Stimulated activated naive CD8-positive, alpha-beta T cell treated with anti-CD3 and anti-CD28 coated beads, Interleukin-15, Interleukin-2, amounts not matched to agents 100 U/mL and 50 U/mL, for 24 hours (primary cell): ENCODE measurements at regions not wholly inside any gene's neighbourhood (a gene's known extent, or its start where the extent isn't known, plus 50 kb on each side); places are given as distances from the start of the nearest gene placed in this dataset.
A peak's percentile ranks its signal among the peaks of the same experiment; 100 is the strongest.
"Not testable (repeated sequence)": the region's sequence is repeated elsewhere in the genome, so short reads cannot be mapped to it uniquely, and the experiment has no call there.

ENCODE experiments used
- ATAC-seq: fragments of 150-1000 bp; cut with Tn5 transposase; one replicate; pipeline ENCODE4 v1.10.0; 2021
- DNase-seq: peaks from one replicate; pipeline ENCODE4 v3.0.0; 2021

GRCh38 chr17:12195418-12195817, 174.7 kb downstream of the MAP2K4 start:
- DNase-seq = no peak
- ATAC-seq = no peak

DNA sequence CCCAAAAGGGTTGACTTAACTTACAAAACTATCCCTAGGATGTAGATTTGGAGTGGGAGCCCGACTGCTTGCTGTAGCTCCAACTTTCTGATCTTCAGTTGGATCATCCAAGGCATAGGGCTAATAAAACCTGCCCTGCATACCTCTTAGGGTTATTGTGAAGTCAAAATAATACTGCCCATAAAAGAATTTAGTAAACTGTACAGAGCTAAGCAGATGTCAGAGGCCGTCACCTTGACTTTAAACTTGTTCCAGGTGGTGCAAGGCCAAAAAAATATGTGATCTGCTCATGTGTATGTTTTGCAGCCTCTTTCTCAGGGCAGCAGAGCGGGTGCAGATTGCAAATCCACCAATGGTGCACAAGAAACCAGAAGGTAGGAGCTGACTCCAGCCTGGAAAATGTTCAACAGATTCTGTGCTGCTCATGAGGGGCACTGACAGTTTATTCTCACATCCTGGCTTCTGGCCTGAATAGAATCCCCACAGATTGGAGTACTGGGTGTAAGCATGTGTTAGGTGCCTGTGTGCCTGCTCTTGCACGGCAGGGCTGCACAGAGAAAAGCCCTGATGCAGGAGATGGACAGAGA, 180.7 kb downstream of the MAP2K4 start:
- no peak for ATAC-seq

GRCh38 chr17:12209632-12210191, 189.0 kb downstream of the MAP2K4 start:
- ATAC-seq = no peak
- no peak for DNase-seq

More for the DNA sequence above, 180.7 kb downstream of the MAP2K4 start:
- no peak for DNase-seq

DNA sequence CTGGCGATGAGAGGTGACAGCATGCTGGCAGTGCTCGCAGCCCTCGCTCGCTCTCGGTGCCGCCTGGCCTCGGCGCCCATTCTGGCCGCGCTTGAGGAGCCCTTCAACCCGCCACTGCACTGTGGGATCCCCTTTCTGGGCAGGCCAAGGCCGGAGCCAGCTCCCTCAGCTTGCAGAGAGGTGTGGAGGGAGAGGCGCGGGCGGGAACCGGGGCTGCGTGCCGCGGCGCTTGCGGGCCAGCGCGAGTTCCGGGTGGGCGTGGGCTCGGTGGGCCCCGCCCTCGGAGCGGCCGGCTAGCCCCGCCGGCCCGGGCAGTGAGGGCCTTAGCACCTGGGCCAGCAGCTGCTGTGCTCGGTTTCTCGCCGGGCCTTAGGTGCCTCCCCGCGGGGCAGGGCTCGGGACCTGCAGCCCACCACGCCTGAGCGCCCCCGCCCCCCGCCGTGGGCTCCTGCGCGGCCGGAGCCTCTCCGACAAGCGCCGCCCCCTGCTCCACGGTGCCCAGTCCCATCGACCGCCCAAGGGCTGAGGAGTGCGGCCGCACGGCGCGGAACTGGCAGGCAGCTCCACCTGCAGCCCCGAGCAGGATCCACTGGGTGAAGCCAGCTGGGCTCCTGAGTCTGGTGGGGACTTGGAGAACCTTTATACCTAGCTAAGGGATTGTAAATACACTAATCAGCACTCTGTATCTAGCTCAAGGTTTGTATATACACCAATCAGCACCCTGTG, 200.2 kb downstream of the MAP2K4 start:
- not testable (repeated sequence) for ATAC-seq, DNase-seq

DNA sequence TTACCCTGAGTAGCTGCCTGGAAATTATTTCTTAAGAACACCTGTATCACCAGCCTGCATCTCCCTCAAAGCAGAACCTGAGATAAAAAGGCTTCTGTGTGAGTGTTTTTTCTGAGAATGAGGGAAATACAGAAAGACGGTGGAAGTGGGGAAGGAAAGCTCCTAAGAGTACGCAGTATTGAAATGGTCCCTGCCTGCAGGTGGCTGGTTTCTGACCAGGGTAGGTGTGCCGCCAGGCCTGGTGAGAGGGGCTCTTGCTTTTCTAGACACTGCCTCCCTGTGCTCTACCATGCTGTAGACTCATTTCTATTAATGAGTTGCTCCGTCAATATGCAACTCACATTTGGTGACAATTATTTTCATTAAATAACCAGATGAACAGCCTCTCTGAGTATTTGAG, 201.7 kb downstream of the MAP2K4 start:
- DNase-seq = no peak
- no peak for ATAC-seq

- DNase-seq (no peak), ATAC-seq (no peak)
These were observed 206.9 kb downstream of the MAP2K4 start for GRCh38 chr17:12227547-12227946.

- ATAC-seq = no peak
- no peak for DNase-seq
These were observed 208.7 kb downstream of the MAP2K4 start for GRCh38 chr17:12229335-12229734.

DNA sequence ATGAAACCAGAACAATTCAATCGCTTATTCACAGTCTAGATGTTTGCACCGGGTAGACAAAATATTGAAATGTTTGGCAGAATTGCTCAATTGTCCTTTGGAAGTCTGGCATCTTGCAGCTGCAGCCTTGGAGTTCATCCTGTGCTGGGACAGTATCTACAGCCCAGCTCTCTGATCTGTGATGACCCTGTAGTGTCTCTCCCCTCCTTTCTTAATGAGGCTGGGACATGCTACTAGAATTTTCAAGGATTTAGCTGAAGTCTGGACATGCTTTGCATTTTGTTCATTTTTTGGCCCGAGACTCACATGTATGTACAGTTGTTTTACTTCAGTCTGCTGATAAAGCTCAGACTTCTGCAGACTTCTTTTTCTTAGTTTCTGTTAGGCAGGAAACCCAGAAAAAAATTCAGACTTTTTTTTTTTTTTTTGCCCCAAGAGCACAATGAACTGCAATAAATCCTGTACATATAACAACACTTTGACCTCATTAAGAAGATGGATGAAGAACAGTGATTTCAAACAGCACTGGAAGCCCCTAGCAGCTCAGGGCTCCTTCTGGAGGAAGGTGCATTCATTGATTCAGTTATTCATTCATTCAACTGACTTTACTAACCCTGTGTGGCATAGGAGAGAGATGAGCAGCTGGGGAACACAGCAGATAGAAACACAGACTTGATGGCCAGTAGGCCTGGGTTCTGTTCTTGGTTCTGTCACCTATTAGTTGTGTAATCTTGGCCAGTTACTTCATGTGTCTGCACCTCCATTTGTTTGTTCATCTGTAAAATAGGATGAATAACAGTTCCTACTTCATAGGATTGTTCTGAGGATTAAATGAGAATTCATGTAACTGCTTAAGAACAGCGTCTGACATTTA, 210.0 kb downstream of the MAP2K4 start:
- DNase-seq = no peak
- ATAC-seq = no peak

DNA sequence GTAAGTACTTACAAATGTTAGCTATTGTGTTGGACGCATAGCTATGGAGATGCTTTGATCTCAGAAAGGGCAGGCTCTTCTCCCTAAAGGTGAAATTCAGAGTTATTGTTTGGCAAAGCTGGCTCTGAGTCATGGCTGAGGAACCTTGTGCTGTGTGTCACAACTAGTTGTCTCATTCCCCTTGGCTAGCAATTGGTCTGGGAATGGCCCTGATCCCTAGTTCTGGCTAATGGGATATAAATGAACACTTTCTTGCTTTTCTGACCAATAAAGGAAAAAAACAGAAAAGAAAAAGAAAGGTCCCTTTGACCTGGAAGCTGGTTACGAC, 210.6 kb downstream of the MAP2K4 start:
- no peak for ATAC-seq
- no peak for DNase-seq

DNA sequence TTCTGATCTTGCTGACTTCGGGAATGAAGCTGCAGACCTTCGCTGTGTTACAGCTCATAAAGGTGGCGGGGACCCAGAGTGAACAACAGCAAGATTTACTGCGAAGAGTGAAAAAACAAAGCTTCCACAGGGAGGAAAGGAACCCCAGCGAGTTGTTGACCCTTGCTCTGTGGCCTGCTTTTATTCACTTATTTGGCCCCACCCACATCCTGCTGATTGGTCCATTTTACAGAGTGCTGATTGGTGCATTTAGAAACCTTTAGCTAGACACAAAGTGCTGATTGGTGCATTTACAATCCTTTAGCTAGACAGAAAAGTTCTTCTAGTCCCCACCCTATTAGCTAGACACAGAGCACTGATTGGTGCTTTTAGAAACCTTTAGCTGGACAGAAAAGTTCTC, 218.3 kb downstream of the MAP2K4 start:
- not testable (repeated sequence) for ATAC-seq

DNA sequence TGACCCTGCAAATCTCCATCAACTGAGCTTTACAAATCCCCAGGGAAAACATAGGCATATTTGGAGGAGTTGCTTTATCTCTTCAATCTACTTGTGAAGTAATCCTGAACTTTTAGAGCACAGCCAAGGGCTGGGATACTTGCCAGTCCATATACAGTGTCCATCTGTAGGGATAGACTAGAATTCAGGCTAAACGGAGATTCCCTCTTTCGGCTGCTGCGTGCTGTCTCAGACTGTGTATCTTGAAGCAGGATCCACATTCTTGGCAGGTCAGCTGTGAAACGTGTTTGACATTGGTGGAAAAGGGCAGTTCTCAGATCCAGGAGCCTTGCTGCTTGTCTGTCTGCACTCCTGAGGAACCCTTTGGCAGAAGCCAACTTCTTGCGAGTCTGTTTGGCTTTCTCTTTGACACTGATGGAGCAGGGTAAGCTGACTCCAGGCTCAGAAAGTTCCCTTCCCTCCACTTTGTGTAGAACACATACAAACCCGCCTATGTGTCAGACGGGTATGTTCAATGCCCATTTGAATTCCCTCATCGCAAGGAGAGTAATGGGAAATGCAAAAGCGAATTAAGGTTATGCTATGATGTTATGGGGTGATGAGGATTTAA, 221.8 kb downstream of the MAP2K4 start:
- ATAC-seq = no peak
- DNase-seq = no peak

More for the DNA sequence above, 218.3 kb downstream of the MAP2K4 start:
- DNase-seq = not testable (repeated sequence)

- ATAC-seq (no peak), DNase-seq (no peak)
These were observed 227.1 kb downstream of the MAP2K4 start for GRCh38 chr17:12247761-12248160.

DNA sequence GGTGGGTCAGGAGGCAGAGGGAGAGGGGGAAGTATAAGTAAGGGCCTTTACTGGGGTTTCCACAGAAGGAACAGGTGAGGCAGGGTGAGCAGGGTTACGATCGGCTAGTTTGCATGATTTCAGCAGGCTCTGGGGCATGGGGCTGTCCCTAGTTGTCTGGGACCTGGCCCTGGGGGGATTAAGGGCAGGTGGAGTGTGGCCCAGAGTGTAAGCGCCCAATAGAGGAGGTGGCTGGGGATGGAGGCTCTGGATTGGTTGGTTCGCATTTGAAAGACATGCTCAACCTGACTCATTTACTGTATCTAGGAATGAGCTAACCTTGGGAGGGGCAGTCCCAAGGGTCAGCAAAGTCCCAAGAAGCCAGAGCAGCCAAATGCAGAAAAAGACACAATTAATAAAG, 230.3 kb downstream of the MAP2K4 start:
- ATAC-seq (no peak), DNase-seq (no peak)

GRCh38 chr17:12252462-12252861, 231.8 kb downstream of the MAP2K4 start:
- DNase-seq (no peak), ATAC-seq (no peak)

DNA sequence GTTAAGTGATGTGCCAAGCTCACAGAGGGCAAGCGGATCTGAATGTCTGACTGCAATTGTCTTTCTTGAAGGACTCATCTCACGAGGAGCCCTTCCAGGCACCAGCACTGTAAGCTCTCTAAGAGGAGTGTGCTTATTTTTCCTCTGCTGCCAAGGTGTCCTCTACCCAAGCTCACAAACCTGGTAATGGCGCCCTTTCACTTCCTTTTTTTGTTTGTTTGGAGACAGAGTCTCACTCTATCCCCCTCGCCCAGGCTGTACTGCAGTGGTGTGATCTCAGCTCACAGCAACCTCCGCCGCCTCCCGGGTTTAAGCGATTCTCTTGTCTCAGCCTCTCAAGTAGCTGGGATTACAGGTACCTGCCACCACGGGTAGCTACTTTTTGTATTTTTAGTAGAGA, 233.8 kb downstream of the MAP2K4 start:
- DNase-seq = no peak
- ATAC-seq = no peak

DNA sequence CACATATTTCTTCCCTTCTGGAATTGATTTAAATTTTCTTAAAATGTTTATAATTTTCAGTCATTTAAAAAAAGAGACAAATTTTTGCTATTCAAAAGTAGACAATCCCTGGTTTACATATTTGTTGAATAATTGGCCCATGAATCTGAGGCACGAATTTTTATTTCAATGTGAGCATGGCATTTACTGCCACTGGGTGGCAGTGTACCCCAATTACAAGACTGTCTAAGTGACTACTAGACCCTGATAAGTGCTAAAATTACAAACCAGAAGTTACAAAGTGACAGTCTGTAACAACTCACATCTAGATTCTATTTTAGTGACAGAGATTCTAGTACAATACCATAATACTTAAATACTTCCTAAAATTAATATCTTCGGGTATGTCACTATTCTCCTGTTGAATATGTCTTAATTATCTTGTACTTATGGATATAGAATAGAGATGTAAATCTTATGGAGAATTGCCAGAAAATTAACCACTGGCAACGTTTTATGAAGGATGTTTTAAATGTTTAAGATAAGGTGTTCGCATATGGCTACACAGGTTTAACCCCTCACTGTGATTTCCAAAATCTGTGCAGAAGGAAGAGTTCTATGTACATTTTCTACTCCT, 235.8 kb downstream of the MAP2K4 start:
- no peak for ATAC-seq
- peak; percentile 11 for DNase-seq

DNA sequence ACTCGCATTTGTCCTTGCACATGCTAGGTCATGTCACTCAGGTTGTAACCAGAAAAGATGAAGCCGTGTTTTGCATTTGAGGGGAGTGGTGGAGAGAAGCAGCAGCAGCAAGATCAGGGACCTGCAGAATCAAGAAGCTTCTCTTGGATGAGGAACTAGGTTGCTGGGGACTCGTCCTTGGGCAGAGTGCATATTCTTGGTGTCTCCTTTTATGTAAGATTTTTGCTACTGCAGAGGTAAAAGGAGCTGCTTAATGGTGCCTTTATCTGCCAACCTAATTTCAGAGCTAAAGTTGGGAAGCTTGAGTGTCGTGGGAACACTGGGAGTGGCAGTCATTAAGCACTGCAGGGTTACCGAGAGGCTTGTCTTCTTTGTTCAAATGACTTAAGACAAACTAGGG, 236.5 kb downstream of the MAP2K4 start:
- no peak for ATAC-seq

DNA sequence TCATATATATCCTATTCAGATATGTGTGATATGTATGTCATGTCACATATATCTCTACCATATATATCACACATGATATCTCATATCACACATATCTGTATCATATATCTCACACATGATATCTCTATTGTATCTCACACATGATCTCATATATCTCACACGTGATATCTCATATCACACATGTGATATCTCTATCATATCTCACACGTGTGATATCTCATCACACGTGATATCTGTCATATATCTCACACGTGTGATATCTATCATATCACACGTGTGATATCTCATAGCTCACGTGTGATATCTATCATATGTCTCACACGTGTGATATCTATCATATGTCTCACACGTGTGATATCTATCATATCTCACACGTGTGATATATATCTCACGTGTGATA, 240.7 kb downstream of the MAP2K4 start:
- DNase-seq (no peak), ATAC-seq (no peak)

More for the DNA sequence above, 236.5 kb downstream of the MAP2K4 start:
- no peak for DNase-seq

- no peak for DNase-seq
- no peak for ATAC-seq
These were observed 249.1 kb downstream of the MAP2K4 start for GRCh38 chr17:12269751-12270150.

DNA sequence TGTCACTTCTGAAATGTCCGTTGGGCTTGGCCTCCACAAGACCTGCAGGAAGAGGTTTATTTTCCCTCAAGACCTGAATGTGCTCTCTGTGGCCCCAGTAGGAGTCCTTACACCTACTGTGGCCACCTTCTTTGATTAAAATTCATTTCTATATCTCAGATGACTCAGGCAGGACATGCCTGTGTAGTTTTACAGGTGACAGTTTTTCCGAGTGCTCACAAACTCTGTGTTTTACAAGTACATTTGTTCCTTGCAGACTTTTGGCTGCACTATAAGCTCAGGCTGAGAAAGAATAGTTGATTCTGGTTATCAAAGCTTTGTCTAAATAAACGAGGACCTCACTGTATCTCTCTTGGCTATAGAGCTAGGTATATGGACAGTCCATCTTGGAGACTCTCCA, 257.1 kb downstream of the MAP2K4 start:
- no peak for ATAC-seq

DNA sequence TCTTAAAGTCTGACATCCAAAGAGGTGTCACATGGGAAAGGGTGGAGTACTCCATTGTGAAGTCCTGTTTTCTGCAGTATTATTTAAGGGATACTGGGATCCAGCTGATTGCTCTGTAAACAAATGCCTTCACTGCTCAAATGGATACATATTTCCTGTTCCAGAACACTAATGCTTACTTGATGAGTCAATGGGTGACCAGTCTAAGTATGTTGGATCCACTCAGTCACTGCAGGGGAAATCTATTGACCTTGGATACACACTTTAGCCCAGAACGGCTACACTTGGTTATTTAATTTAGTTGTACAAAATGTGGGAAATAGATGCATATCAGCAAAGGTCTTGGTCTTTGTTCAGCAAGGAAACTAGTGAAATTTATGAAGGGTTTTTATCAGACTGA, 261.4 kb downstream of the MAP2K4 start:
- no peak for ATAC-seq

More for the DNA sequence above, 257.1 kb downstream of the MAP2K4 start:
- no peak for DNase-seq

DNA sequence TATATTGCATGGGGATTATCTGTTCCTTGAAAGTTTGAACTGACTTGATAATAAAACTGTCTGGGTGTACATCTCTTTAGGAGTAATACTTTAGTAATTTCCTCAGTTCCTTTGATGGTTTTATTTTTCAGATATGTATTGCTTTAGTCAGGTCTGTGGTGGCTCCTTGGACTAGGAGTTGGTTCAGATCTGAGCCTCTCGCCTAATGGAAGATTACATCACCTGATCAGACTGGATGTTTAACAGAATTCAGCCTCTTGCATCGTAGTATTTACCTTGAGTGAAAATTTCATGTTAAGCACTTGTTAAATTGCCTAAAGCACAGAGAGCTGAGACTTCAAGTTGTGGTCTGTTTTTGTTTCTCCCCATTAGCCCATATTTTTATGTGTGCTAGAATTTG, 267.3 kb downstream of the MAP2K4 start:
- DNase-seq = no peak
- ATAC-seq = no peak

More for the DNA sequence above, 261.4 kb downstream of the MAP2K4 start:
- DNase-seq = no peak
